ENCODE measurements at regions not wholly inside any gene's neighbourhood (a gene's known extent, or its start where the extent isn't known, plus 50 kb on each side); places are given as distances from the start of the nearest gene placed in this dataset.
"Not testable (repeated sequence)": the region's sequence is repeated elsewhere in the genome, so short reads cannot be mapped to it uniquely, and the experiment has no call there.

- TF ChIP-seq HNF4A (conservative IDR thresholded peaks at IDR 0.05) (no peak), JUND (IDR thresholded peaks at IDR 0.05) (no peak), TAF1 (conservative IDR thresholded peaks at IDR 0.05) (no peak), FOXA2 (IDR thresholded peaks at IDR 0.05) (no peak), NR2F2 (IDR thresholded peaks at IDR 0.05) (no peak), SP1 (IDR thresholded peaks at IDR 0.05) (no peak), FOXA1 (IDR thresholded peaks at IDR 0.05) (no peak)
- TF ChIP-seq, protein P1, sequence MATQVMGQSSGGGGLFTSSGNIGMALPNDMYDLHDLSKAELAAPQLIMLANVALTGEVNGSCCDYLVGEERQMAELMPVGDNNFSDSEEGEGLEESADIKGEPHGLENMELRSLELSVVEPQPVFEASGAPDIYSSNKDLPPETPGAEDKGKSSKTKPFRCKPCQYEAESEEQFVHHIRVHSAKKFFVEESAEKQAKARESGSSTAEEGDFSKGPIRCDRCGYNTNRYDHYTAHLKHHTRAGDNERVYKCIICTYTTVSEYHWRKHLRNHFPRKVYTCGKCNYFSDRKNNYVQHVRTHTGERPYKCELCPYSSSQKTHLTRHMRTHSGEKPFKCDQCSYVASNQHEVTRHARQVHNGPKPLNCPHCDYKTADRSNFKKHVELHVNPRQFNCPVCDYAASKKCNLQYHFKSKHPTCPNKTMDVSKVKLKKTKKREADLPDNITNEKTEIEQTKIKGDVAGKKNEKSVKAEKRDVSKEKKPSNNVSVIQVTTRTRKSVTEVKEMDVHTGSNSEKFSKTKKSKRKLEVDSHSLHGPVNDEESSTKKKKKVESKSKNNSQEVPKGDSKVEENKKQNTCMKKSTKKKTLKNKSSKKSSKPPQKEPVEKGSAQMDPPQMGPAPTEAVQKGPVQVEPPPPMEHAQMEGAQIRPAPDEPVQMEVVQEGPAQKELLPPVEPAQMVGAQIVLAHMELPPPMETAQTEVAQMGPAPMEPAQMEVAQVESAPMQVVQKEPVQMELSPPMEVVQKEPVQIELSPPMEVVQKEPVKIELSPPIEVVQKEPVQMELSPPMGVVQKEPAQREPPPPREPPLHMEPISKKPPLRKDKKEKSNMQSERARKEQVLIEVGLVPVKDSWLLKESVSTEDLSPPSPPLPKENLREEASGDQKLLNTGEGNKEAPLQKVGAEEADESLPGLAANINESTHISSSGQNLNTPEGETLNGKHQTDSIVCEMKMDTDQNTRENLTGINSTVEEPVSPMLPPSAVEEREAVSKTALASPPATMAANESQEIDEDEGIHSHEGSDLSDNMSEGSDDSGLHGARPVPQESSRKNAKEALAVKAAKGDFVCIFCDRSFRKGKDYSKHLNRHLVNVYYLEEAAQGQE (IDR thresholded peaks at IDR 0.05) = no peak
- WGBS = 94% methylated on average over 1 of the region's 1 CpG
- Histone ChIP-seq H3K4me3 (ENCODE audit: low read depth in 1 of 3, low read length in 3 of 3) (no peak overlapping the region), H3K9me3 (ENCODE audit: control insufficient read depth in 4 of 4, low read length in 3 of 4) (no peaks in the 10 kb centered on the region), H3K9ac (ENCODE audit: low read depth in 1 of 2, low read length in 2 of 2) (no peak overlapping the region), H3K27me3 (ENCODE audit: control insufficient read depth in 4 of 4, insufficient read depth in 4 of 4, low read length in 3 of 4) (no peaks in the 10 kb centered on the region), H3K4me1 (ENCODE audit: control insufficient read depth in 4 of 4, insufficient read depth in 4 of 4, low read length in 3 of 4) (no peaks in the 10 kb centered on the region), H3K36me3 (ENCODE audit: control insufficient read depth in 4 of 4, insufficient read depth in 3 of 4, low read depth in 1 of 4, low read length in 3 of 4) (no peaks in the 10 kb centered on the region), H3K27ac (ENCODE audit: low read depth in 1 of 2, low read length in 2 of 2) (no peak overlapping the region)
- DNase-seq (ENCODE audit: low spot score) = no peak
Observed at GRCh38 chr2:64809216-64809615, 155.5 kb upstream of the SERTAD2 start.

DNA sequence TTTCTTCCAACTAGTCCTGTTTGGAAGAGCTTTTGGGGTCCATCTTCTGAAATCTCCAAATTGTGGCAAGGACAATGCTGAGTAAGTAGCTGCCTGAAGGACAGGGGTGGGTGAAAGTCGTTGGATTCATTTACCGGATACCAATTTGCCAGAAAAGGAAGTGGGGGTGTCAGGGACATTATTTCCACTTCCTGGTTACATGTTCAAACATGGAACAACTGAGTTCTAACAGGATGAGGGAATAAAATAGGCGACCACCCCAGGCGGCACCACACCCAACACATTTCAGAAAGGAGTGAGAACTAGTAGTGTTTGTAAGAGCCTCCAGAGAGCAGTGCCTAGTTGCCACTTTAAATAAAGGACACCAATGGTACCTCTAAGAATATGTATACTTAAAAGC, 158.6 kb upstream of the SERTAD2 start:
- no peak overlapping the region for H3K4me3 ChIP-seq (ENCODE audit: low read depth in 1 of 3, low read length in 3 of 3)
- H3K27me3 ChIP-seq (ENCODE audit: control insufficient read depth in 4 of 4, insufficient read depth in 4 of 4, low read length in 3 of 4) = no peaks in the 10 kb centered on the region
- no peaks in the 10 kb centered on the region for H3K36me3 ChIP-seq (ENCODE audit: control insufficient read depth in 4 of 4, insufficient read depth in 3 of 4, low read depth in 1 of 4, low read length in 3 of 4)
- H3K27ac ChIP-seq (ENCODE audit: low read depth in 1 of 2, low read length in 2 of 2) = no peak overlapping the region
- no peaks in the 10 kb centered on the region for H3K9me3 ChIP-seq (ENCODE audit: control insufficient read depth in 4 of 4, low read length in 3 of 4)
- no peak overlapping the region for H3K9ac ChIP-seq (ENCODE audit: low read depth in 1 of 2, low read length in 2 of 2)
- peak; percentile 22 for TF ChIP-seq SP1 (IDR thresholded peaks at IDR 0.05)
- no peak for TF ChIP-seq FOXA2 (IDR thresholded peaks at IDR 0.05)
- TF ChIP-seq YY1 (IDR thresholded peaks at IDR 0.05) = no peak
- DNase-seq (ENCODE audit: low spot score) = no peak
- 70% methylated on average over 4 of the region's 4 CpGs for WGBS
- no peaks in the 10 kb centered on the region for H3K4me1 ChIP-seq (ENCODE audit: control insufficient read depth in 4 of 4, insufficient read depth in 4 of 4, low read length in 3 of 4)

DNA sequence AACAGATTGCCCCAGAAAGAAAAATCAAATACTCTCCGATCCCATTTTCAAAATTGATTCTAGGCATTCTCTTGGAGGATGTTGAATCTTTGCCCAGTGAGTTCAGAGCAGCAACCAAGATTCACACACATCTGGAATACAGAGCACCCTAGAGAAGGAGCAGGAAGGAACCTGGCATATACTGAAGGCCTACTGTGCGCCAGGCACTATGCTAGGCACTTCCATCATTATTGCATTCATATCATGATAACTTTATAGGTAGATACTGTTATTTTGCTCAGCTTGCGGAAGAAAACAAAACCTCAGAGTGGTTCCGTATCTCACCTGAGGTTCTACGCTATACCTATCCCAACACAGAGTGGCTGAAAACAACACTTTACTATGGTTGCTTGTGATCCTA, 160.3 kb upstream of the SERTAD2 start:
- no peak overlapping the region for H3K9ac ChIP-seq (ENCODE audit: low read depth in 1 of 2, low read length in 2 of 2)
- no peak overlapping the region for H3K27ac ChIP-seq (ENCODE audit: low read depth in 1 of 2, low read length in 2 of 2)
- DNase-seq (ENCODE audit: low spot score) = no peak
- H3K27me3 ChIP-seq (ENCODE audit: control insufficient read depth in 4 of 4, insufficient read depth in 4 of 4, low read length in 3 of 4) = no peaks in the 10 kb centered on the region
- no peak overlapping the region for H3K4me3 ChIP-seq (ENCODE audit: low read depth in 1 of 3, low read length in 3 of 3)
- TF ChIP-seq YY1 (IDR thresholded peaks at IDR 0.05) = no peak
- no peak for TF ChIP-seq FOXA1 (IDR thresholded peaks at IDR 0.05)
- TF ChIP-seq, protein P2, sequence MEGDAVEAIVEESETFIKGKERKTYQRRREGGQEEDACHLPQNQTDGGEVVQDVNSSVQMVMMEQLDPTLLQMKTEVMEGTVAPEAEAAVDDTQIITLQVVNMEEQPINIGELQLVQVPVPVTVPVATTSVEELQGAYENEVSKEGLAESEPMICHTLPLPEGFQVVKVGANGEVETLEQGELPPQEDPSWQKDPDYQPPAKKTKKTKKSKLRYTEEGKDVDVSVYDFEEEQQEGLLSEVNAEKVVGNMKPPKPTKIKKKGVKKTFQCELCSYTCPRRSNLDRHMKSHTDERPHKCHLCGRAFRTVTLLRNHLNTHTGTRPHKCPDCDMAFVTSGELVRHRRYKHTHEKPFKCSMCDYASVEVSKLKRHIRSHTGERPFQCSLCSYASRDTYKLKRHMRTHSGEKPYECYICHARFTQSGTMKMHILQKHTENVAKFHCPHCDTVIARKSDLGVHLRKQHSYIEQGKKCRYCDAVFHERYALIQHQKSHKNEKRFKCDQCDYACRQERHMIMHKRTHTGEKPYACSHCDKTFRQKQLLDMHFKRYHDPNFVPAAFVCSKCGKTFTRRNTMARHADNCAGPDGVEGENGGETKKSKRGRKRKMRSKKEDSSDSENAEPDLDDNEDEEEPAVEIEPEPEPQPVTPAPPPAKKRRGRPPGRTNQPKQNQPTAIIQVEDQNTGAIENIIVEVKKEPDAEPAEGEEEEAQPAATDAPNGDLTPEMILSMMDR (IDR thresholded peaks at IDR 0.05; ENCODE audit: low read depth, low read length, missing input control) = no peak
- TF ChIP-seq, protein P1 (IDR thresholded peaks at IDR 0.05) = no peak
- no peak for TF ChIP-seq FOXA2 (IDR thresholded peaks at IDR 0.05)
- TF ChIP-seq, protein P3, sequence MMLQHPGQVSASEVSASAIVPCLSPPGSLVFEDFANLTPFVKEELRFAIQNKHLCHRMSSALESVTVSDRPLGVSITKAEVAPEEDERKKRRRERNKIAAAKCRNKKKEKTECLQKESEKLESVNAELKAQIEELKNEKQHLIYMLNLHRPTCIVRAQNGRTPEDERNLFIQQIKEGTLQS (IDR thresholded peaks at IDR 0.05) = no peak
- TF ChIP-seq RXRA (IDR thresholded peaks at IDR 0.05) = no peak
- no peak for TF ChIP-seq EGR1 (IDR thresholded peaks at IDR 0.05; ENCODE audit: low read depth in 2 of 2)
- no peak for TF ChIP-seq SP1 (IDR thresholded peaks at IDR 0.05)
- TF ChIP-seq NR2F2 (IDR thresholded peaks at IDR 0.05) = no peak
- no peak for TF ChIP-seq GABPA (IDR thresholded peaks at IDR 0.05 in 1 of 2, conservative IDR thresholded peaks at IDR 0.05 in 1 of 2)
- TF ChIP-seq RAD21 (IDR thresholded peaks at IDR 0.05) = no peak
- H3K36me3 ChIP-seq (ENCODE audit: control insufficient read depth in 4 of 4, insufficient read depth in 3 of 4, low read depth in 1 of 4, low read length in 3 of 4) = no peaks in the 10 kb centered on the region
- H3K9me3 ChIP-seq (ENCODE audit: control insufficient read depth in 4 of 4, low read length in 3 of 4) = no peaks in the 10 kb centered on the region
- WGBS = 94% methylated on average over 5 of the region's 5 CpGs
- H3K4me1 ChIP-seq (ENCODE audit: control insufficient read depth in 4 of 4, insufficient read depth in 4 of 4, low read length in 3 of 4) = no peaks in the 10 kb centered on the region

DNA sequence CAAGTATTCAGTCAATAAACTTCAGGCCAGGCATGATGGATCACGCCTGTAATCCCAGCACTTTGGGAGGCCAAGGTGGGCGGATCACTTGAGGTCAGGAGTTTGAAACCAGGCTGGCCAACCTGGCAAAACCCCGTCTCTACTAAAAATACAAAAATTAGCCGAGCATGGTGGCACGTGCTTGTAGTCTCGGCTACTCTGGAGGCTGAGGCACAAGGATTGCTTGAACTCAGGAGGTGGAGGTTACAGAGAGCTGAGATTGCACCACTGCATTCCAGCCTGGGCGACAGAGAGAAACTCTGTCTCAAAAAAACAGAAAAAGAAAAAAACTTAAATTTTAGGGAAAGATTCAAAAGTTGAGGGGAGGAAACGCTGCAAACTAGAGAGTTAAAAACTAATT, 162.8 kb upstream of the SERTAD2 start:
- DNase-seq (ENCODE audit: low spot score); H3K36me3 ChIP-seq (ENCODE audit: control insufficient read depth in 4 of 4, insufficient read depth in 3 of 4, low read depth in 1 of 4, low read length in 3 of 4); H3K4me1 ChIP-seq (ENCODE audit: control insufficient read depth in 4 of 4, insufficient read depth in 4 of 4, low read length in 3 of 4); H3K9ac ChIP-seq (ENCODE audit: low read depth in 1 of 2, low read length in 2 of 2); H3K27me3 ChIP-seq (ENCODE audit: control insufficient read depth in 4 of 4, insufficient read depth in 4 of 4, low read length in 3 of 4); H3K4me3 ChIP-seq (ENCODE audit: low read depth in 1 of 3, low read length in 3 of 3); H3K27ac ChIP-seq (ENCODE audit: low read depth in 1 of 2, low read length in 2 of 2); H3K9me3 ChIP-seq (ENCODE audit: control insufficient read depth in 4 of 4, low read length in 3 of 4): not testable (repeated sequence)
- 97% methylated on average over 8 of the region's 8 CpGs for WGBS

Data from liver (tissue), 8 donors.